Right ventricle myocardium superior (tissue), 1 donor: ENCODE measurements at regions not wholly inside any gene's neighbourhood (a gene's known extent, or its start where the extent isn't known, plus 50 kb on each side); places are given as distances from the start of the nearest gene placed in this dataset.

Experiments
- ATAC-seq: fragments of 200-7000 bp; cut with Tn5 transposase; one replicate; pipeline ENCODE4 v1.9.1; 2020; ENCODE audit warnings: mild to moderate bottlenecking; ENCODE audit not compliant: poor library complexity
- DNase-seq: peaks from one replicate; pipeline ENCODE4 v3.0.0-alpha.2; 2020
- intact Hi-C: fragments of 100-400 bp; cut with DNase I; formaldehyde crosslinking; loops from one replicate; pipeline ENCODE4 v1.11.2; 2022
- donor health status: DM: no; HTN: yes; CAD: no; lungs with severe emphysema.

GRCh38 chr11:35073691-35074419 lies 65.1 kb upstream of the CD44 start:
- intact Hi-C loops, result no loop called here
- DNase-seq, result no peak
- no peak for ATAC-seq

- intact Hi-C loops, result no loop called here
- DNase-seq (no peak), ATAC-seq (peak; percentile 67)
These were observed 62.5 kb upstream of the CD44 start for GRCh38 chr11:35076201-35077100.

GRCh38 chr11:35077709-35078469 lies 61.1 kb upstream of the CD44 start:
- intact Hi-C loops, result no loop called here
- DNase-seq (no peak), ATAC-seq (no peak)

GRCh38 chr11:35078470-35078735 lies 60.6 kb upstream of the CD44 start:
- DNase-seq (no peak), ATAC-seq (no peak)
- intact Hi-C loops, result no loop called here

GRCh38 chr11:35079611-35080010 lies 59.4 kb upstream of the CD44 start:
- no peak for DNase-seq
- ATAC-seq, result no peak
- intact Hi-C loops, result no loop called here

GRCh38 chr11:35082321-35083180 lies 56.4 kb upstream of the CD44 start:
- ATAC-seq, result peak; percentile 71
- intact Hi-C loops, result no loop called here

GRCh38 chr11:35083181-35083430 lies 55.9 kb upstream of the CD44 start:
- intact Hi-C loops, result no loop called here
- no peak for DNase-seq
- ATAC-seq, result no peak

More at GRCh38 chr11:35082321-35083180, 56.4 kb upstream of the CD44 start:
- peak; percentile 68 for DNase-seq

GRCh38 chr11:35083431-35084238 lies 55.3 kb upstream of the CD44 start:
- intact Hi-C loops, result no loop called here
- ATAC-seq (peak; percentile 58), DNase-seq (peak; percentile 70)

GRCh38 chr11:35084817-35085440 lies 54.0 kb upstream of the CD44 start:
- ATAC-seq, result peak; percentile 33

GRCh38 chr11:35085531-35086165 lies 53.3 kb upstream of the CD44 start:
- peak; percentile 72 for DNase-seq
- ATAC-seq, result peak; percentile 60
- intact Hi-C loops, result no loop called here

More at GRCh38 chr11:35084817-35085440, 54.0 kb upstream of the CD44 start:
- intact Hi-C loops, result no loop called here
- DNase-seq, result no peak

GRCh38 chr11:35087648-35088047 lies 51.3 kb upstream of the CD44 start:
- intact Hi-C loops, result no loop called here
- no peak for DNase-seq
- peak; percentile 64 for ATAC-seq

- no peak for ATAC-seq
These were observed 50.7 kb upstream of the CD44 start for GRCh38 chr11:35088226-35088625.

GRCh38 chr11:35088676-35089075 lies 50.3 kb upstream of the CD44 start:
- no peak for DNase-seq
- intact Hi-C loops, result no loop called here
- no peak for ATAC-seq

More at GRCh38 chr11:35088226-35088625, 50.7 kb upstream of the CD44 start:
- no peak for DNase-seq
- intact Hi-C loops, result no loop called here
